Adipocyte (in vitro differentiated cells): ENCODE measurements at regions not wholly inside any gene's neighbourhood (a gene's known extent, or its start where the extent isn't known, plus 50 kb on each side); places are given as distances from the start of the nearest gene placed in this dataset.

ENCODE experiments used
- DNase-seq: peaks from one replicate; pipeline ENCODE4 v3.0.0-alpha.2; 2015; ENCODE audit warnings: low read depth
- H3K27me3 ChIP-seq: replicated peaks from 2 replicates; pipeline ENCODE4 v1.7.0; 2013; ENCODE audit warnings: mild to moderate bottlenecking, low read length, moderate library complexity; ENCODE audit not compliant: control insufficient read depth, insufficient read depth
- H3K36me3 ChIP-seq: 2 replicates; pipeline ENCODE4 v1.7.0; 2013; ENCODE audit warnings: low read length, mild to moderate bottlenecking, moderate library complexity; ENCODE audit not compliant: control insufficient read depth, insufficient read depth, severe bottlenecking
- H3K4me1 ChIP-seq: 2 replicates; pipeline ENCODE4 v1.7.0; 2013; ENCODE audit warnings: mild to moderate bottlenecking, low read length, moderate library complexity; ENCODE audit not compliant: control insufficient read depth, insufficient read depth
- H3K4me3 ChIP-seq: 2 replicates; pipeline ENCODE4 v1.7.0; 2013; ENCODE audit warnings: mild to moderate bottlenecking, low read length, moderate library complexity
- H3K9ac ChIP-seq: 2 replicates; pipeline ENCODE4 v1.7.0; 2013; ENCODE audit warnings: mild to moderate bottlenecking, low read length, moderate library complexity
- H3K9me3 ChIP-seq: 2 replicates; pipeline ENCODE4 v1.7.0; 2013; ENCODE audit warnings: mild to moderate bottlenecking, low read length, moderate library complexity; ENCODE audit not compliant: control insufficient read depth

DNA sequence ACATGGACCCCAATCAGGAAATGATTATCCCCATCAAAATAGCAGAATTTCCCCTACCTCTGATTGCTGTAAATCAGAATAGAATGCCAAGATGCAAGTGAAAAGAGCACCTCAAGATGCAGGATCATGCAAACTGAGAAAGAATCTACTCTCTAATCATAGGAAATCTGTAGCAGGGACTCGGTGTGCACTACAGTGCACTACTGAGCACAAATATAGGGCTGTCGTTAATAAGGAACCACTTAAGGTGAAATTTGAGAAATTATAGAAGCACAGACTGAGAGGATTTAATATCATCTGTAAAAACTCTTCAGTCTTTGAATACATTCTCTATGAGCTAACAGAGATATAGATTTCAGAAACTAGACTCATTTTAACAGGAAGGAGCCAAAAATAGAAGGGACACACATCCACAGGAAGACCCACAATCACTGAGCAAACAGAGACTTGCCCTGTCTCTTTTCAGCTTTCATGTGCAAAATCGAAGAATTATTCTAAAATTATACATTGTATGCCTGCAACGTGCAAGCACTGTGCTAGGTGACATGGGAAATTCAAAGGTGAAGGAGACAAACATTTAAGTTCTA lies 278.3 kb downstream of the HIVEP2 start:
- Histone ChIP-seq H3K9me3 (peaks cover 23% of the 10 kb centered on the region), H3K9ac (no peak overlapping the region), H3K36me3 (no peaks in the 10 kb centered on the region), H3K27me3 (no peaks in the 10 kb centered on the region), H3K4me3 (no peak overlapping the region), H3K4me1 (no peaks in the 10 kb centered on the region)
- DNase-seq: no peak

DNA sequence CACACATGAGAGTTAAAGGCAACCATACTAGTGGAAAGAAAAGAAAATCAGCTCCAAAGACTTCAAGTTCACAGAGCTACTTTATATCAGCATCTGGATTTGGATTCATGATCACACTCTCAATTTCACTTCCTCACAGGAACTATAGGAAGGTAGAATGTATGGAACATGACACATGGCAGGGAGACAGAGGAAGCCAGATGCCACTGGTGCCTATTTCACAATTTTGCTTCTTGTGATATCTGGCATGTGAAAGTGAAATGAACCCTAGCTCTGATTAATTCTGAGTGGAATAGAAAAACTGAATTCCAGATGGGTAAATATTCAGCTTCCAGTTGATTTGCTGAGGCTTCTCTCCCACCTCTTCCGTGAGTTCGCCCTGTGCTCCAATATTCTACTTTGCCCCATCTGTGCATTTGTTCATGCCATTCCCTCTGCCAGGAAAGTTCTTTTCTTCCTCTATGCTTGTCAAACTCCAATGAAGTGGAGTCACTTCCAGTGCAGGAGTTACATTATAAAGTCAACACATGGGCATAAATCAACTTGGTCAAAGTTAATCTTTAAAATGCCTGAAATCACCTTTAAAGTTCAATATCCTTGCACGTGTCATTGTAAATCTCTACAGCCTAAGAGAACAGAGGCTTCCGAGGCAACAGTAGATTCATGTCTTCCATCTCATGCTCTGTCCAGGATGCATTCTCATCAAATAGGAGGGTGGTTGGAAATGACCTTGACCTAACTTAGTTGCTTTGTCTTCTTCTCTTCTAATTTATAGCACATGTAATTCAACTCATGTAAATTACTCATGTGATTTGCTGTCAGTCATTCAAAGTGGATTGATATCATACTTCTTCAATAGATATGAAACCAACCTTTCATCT lies 275.3 kb downstream of the HIVEP2 start:
- no peak for DNase-seq
- Histone ChIP-seq H3K36me3 (no peaks in the 10 kb centered on the region), H3K4me1 (no peaks in the 10 kb centered on the region), H3K27me3 (no peaks in the 10 kb centered on the region), H3K4me3 (no peak overlapping the region), H3K9me3 (peaks cover 6% of the 10 kb centered on the region), H3K9ac (no peak overlapping the region)

GRCh38 chr6:142671791-142672190 lies 273.2 kb downstream of the HIVEP2 start:
- Histone ChIP-seq H3K9ac (no peak overlapping the region), H3K27me3 (peaks cover 15% of the 10 kb centered on the region)

GRCh38 chr6:142675517-142675916 lies 269.5 kb downstream of the HIVEP2 start:
- no peaks in the 10 kb centered on the region for H3K36me3 ChIP-seq
- H3K9me3 ChIP-seq: no peaks in the 10 kb centered on the region
- no peak overlapping the region for H3K9ac ChIP-seq
- H3K4me1 ChIP-seq: no peaks in the 10 kb centered on the region
- peaks cover 15% of the 10 kb centered on the region for H3K27me3 ChIP-seq
- no peak overlapping the region for H3K4me3 ChIP-seq
- no peak for DNase-seq

More at GRCh38 chr6:142671791-142672190, 273.2 kb downstream of the HIVEP2 start:
- Histone ChIP-seq H3K36me3 (no peaks in the 10 kb centered on the region), H3K4me1 (no peaks in the 10 kb centered on the region), H3K9me3 (peaks cover 6% of the 10 kb centered on the region), H3K4me3 (no peak overlapping the region)
- DNase-seq: no peak

DNA sequence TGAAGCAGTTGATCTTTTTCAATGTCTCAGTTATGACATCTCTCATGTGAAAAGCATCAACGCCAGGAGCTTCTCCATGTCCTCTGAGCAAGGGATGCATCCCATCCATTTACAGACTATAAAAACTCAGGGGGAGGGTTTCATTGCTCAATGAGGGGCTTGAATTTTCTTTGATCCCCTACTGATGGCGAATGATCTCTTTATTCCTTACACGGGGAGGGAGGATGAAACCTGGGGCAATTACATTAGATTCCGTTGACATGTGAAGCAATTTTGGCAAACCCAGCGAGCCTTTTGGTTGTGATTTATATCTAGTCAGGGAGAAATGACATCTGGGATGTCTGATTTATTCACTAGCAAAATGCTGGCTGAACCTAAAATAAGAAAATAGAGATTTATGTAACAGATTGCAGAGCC lies 268.9 kb downstream of the HIVEP2 start:
- H3K27me3 ChIP-seq: peaks cover 15% of the 10 kb centered on the region
- no peaks in the 10 kb centered on the region for H3K9me3 ChIP-seq
- H3K36me3 ChIP-seq: no peaks in the 10 kb centered on the region
- DNase-seq: no peak
- no peak overlapping the region for H3K9ac ChIP-seq
- no peak overlapping the region for H3K4me3 ChIP-seq
- no peaks in the 10 kb centered on the region for H3K4me1 ChIP-seq

- Histone ChIP-seq H3K4me1 (no peaks in the 10 kb centered on the region), H3K27me3 (peaks cover 15% of the 10 kb centered on the region), H3K9me3 (no peaks in the 10 kb centered on the region), H3K9ac (no peak overlapping the region), H3K36me3 (no peaks in the 10 kb centered on the region), H3K4me3 (no peak overlapping the region)
- DNase-seq: no peak
Observed at GRCh38 chr6:142676647-142677192, 268.3 kb downstream of the HIVEP2 start.

GRCh38 chr6:142679907-142680700 lies 264.9 kb downstream of the HIVEP2 start:
- H3K9ac ChIP-seq: no peak overlapping the region
- H3K36me3 ChIP-seq: no peaks in the 10 kb centered on the region
- no peaks in the 10 kb centered on the region for H3K4me1 ChIP-seq
- H3K9me3 ChIP-seq: no peaks in the 10 kb centered on the region
- H3K4me3 ChIP-seq: no peak overlapping the region
- H3K27me3 ChIP-seq: peaks cover 15% of the 10 kb centered on the region
- no peak for DNase-seq

DNA sequence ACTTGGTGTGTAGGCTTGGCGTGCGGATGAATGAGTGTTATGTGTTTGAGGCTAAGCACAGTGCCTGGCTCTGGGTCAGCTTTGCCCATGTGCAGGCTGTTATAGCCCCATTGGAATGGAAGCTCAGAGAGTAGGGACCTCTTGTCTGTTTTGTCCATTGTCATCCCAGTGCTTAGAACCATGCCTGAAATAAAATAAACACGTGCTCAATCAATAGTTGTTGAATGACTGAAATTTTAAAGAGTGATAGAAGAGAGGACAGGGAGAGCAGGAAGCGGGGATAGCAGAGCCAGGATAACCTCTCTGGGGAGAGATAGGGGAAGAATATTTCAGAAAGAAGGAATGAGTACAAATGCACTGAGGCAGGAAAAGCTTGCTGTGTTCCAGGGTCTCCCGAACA lies 263.9 kb downstream of the HIVEP2 start:
- H3K9me3 ChIP-seq: no peaks in the 10 kb centered on the region
- H3K9ac ChIP-seq: no peak overlapping the region
- H3K36me3 ChIP-seq: no peaks in the 10 kb centered on the region
- H3K27me3 ChIP-seq: peaks cover 6% of the 10 kb centered on the region
- H3K4me3 ChIP-seq: no peak overlapping the region
- DNase-seq: no peak
- H3K4me1 ChIP-seq: no peaks in the 10 kb centered on the region

- no peaks in the 10 kb centered on the region for H3K9me3 ChIP-seq
- no peaks in the 10 kb centered on the region for H3K4me1 ChIP-seq
- no peaks in the 10 kb centered on the region for H3K27me3 ChIP-seq
- no peak overlapping the region for H3K9ac ChIP-seq
- no peak overlapping the region for H3K4me3 ChIP-seq
- no peaks in the 10 kb centered on the region for H3K36me3 ChIP-seq
- no peak for DNase-seq
Observed at GRCh38 chr6:142682985-142683384, 262.0 kb downstream of the HIVEP2 start.

DNA sequence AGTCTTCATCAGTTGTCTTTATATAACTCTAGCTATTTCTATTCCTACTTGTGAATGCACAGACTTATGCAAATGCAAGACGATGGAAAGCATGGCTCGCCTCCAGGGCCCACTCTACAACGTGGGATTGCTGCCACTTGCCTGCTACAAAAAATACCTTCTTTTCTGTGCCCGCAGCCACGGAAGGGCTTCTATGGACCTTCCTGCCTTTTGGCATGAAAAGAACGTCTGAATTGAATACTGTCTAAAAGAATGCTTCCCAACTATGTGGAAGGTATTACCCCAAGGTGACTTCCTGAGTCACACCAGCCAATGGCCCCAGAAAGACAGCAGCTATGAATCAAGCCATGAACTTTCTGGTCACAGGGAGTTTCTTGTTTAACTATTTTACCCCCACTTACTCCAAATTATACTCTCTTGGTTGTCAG lies 261.2 kb downstream of the HIVEP2 start:
- Histone ChIP-seq H3K27me3 (no peaks in the 10 kb centered on the region), H3K9me3 (no peaks in the 10 kb centered on the region), H3K9ac (no peak overlapping the region), H3K4me3 (no peak overlapping the region), H3K4me1 (no peaks in the 10 kb centered on the region), H3K36me3 (no peaks in the 10 kb centered on the region)
- DNase-seq: no peak

GRCh38 chr6:142684371-142684770 lies 260.6 kb downstream of the HIVEP2 start:
- Histone ChIP-seq H3K4me3 (no peak overlapping the region), H3K9ac (no peak overlapping the region), H3K36me3 (no peaks in the 10 kb centered on the region), H3K27me3 (no peaks in the 10 kb centered on the region), H3K4me1 (no peaks in the 10 kb centered on the region), H3K9me3 (no peaks in the 10 kb centered on the region)
- no peak for DNase-seq
